Epidermal melanocyte (primary cell): ENCODE measurements at regions not wholly inside any gene's neighbourhood (a gene's known extent, or its start where the extent isn't known, plus 50 kb on each side); places are given as distances from the start of the nearest gene placed in this dataset.

Source experiments
- DNase-seq: peaks from one replicate; pipeline ENCODE4 v3.0.0; 2011; ENCODE audit warnings: low spot score; ENCODE audit not compliant: insufficient read length

GRCh38 chr13:29664591-29664990, 69.1 kb upstream of the SLC7A1 start:
- no peak for DNase-seq

DNA sequence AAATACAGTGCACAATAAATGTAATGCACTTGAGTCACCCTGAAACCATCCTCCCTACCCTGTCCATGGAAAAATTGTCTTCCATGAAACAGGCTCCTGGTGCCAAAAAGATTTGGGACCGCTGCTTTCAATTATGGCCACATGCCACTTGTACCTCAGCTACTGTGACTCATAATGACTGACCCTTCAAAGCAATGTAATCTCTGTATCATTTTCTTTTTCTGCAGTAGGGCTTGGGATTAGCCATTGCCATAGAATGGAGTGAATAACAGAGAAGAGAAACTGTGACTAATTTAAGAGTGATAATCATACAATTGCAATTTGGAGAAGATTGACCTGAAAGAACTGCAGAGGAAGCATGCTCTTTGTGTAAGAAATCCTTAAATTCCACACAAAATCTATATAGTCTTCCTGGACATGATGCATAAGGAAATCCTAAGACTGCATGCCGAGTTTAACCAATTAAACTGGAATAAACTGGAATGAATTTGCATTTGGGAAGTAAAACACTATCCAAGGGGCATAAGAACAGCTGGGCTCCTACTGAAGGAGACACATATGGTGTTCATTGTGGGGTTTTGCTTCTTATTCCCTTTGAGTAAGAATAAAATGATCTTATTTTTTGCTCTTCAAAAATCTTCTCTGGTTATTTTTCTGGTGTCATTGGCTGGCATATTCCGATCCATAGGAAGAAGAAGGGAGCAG, 59.5 kb upstream of the SLC7A1 start:
- no peak for DNase-seq

DNA sequence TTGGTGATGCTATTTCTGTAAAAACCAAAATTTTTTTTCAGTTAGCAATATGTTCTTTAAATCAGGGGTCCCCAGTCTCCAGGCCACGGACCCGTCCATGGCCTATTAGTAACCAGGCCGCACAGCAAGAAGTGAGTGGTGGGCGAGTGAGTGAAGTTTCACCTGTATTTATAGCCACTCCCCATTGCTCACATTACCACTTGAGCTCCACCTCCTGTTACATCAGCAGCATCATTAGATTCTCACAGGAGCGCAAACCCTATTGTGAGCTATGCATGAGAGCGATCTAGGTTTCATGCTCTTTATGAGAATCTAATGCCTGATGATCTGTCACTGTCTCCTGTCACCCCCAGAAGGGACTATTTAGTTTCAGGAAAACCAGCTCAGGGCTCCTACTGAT, 58.9 kb upstream of the SLC7A1 start:
- no peak for DNase-seq

DNA sequence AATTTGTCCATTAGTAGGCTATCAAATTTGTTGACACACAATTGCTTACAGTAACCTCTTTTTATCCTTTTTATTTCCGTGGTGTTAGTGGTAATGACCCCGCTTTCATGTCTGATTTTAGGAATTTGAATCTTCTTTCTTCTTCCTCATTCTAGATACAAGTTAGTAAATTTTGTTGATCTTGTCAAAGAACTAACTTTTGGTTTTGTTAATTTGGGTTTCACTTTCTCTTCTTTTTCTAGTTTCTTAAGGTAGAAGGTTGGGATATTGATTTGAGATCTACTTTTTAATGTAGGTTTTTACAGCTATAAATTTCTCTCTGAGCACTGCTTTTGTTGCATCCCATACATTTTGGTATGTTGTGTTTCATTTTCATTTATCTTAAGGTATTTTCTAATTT, 53.3 kb upstream of the SLC7A1 start:
- no peak for DNase-seq
